CD4-positive, alpha-beta T cell treated with Interleukin-17A for 4 hours (primary cell): ENCODE measurements at regions not wholly inside any gene's neighbourhood (a gene's known extent, or its start where the extent isn't known, plus 50 kb on each side); places are given as distances from the start of the nearest gene placed in this dataset.
A peak's percentile ranks its signal among the peaks of the same experiment; 100 is the strongest.

Source experiments
- DNase-seq: peaks from one replicate; pipeline ENCODE4 v3.0.0-alpha.2; 2020; ENCODE audit warnings: mixed read lengths

GRCh38 chr20:24332956-24333355, 136.5 kb upstream of the SYNDIG1 start:
- DNase-seq: no peak

- DNase-seq: no peak
Measured at GRCh38 chr20:24331939-24332338, 137.5 kb upstream of the SYNDIG1 start.

GRCh38 chr20:24328901-24329300, 140.5 kb upstream of the SYNDIG1 start:
- no peak for DNase-seq

DNA sequence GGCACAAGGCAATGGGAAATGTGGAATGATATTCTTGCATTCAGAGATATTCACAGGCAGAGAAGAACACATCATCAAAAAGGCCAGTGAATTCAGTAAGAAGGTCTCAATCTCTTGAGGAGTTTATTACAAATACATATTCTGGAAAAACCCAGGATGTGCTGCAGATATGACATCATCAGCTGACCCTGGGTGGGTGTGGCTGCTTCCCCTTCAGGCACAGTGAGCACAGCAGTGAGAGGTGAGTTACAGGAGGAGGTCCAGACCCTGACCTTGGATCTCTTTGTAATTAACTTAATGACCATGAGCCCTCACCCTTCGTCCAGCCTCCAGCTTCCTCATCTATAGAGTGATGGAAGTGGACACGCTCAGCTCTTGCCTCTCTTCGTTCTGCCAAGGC, 147.5 kb upstream of the SYNDIG1 start:
- no peak for DNase-seq

- DNase-seq: peak; percentile 13
Measured at GRCh38 chr20:24318569-24319352, 150.7 kb upstream of the SYNDIG1 start.

- no peak for DNase-seq
Measured at GRCh38 chr20:24317224-24317623, 152.2 kb upstream of the SYNDIG1 start.

GRCh38 chr20:24316731-24317130, 152.7 kb upstream of the SYNDIG1 start:
- no peak for DNase-seq

DNA sequence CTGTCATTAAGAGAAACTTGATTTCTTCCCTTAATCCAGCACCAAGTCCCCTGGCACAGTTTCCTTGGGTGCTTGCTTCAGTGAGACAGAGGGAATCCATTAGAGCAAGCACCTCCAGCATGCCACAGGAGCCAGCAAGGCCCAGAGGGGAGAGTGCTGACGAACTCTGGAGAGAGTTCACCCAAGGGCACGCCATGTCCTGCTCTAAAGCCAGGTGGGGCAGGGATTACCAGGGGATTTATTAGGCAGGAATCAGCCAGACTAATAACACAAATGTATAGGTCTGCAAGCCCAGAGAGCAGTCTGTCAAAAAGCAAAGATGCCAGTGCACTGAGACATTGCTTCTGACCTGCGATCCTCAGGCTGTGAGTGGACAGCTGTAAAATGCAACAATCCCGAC, 155.4 kb upstream of the SYNDIG1 start:
- no peak for DNase-seq

DNA sequence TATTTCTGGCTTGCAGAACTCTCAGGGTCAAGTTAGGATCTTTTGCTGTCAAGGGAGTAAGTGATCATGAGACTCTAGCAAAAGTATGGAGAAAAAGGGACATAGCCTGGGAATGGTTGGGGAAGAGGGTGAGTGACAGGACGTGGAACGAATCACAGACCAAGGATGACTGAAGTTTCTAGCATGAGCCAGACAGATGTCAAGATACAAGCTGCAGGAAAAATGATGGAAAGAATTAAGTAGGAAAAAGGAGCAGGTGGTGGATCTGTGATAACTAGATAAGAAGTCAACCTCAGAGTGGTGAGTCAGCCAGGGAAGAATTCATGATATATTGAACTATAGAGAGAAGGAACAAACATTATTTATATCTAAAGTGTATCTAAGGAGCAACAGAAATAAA, 159.8 kb upstream of the SYNDIG1 start:
- DNase-seq: no peak

GRCh38 chr20:24305371-24305770, 164.1 kb upstream of the SYNDIG1 start:
- DNase-seq: no peak

- DNase-seq: no peak
Measured at GRCh38 chr20:24304291-24304690, 165.1 kb upstream of the SYNDIG1 start.

- peak; percentile 7 for DNase-seq
Measured at GRCh38 chr20:24303393-24304170, 165.8 kb upstream of the SYNDIG1 start.

DNA sequence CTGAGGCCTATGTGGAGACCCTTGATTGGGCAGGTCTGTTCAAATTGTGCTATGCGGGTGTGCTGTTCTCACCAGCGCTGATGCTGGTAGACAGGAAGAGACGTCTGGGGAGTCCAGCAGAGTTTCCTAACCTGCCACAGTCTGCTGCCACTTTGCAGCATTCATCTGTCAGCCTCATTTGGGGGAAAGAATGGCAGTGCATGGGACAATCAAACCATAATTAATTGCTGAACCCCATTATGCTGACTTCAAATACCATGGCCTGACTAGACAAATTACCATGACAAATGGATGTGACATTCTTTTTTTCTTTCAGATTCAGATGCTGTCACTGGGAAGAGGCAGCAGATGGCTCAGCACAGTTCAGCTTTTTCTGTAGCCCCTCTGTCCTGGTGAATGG, 171.4 kb upstream of the SYNDIG1 start:
- DNase-seq: no peak

GRCh38 chr20:24296477-24297261, 172.8 kb upstream of the SYNDIG1 start:
- DNase-seq: no peak

- DNase-seq: no peak
Measured at GRCh38 chr20:24291014-24291413, 178.4 kb upstream of the SYNDIG1 start.

- peak; percentile 6 for DNase-seq
Measured at GRCh38 chr20:24289737-24290481, 179.5 kb upstream of the SYNDIG1 start.

GRCh38 chr20:24283186-24283585, 186.2 kb upstream of the SYNDIG1 start:
- DNase-seq: no peak

- DNase-seq: no peak
Measured at GRCh38 chr20:24277196-24277595, 192.2 kb upstream of the SYNDIG1 start.

- DNase-seq: no peak
Measured at GRCh38 chr20:24275946-24276705, 193.3 kb upstream of the SYNDIG1 start.

- no peak for DNase-seq
Measured at GRCh38 chr20:24273251-24273650, 196.2 kb upstream of the SYNDIG1 start.

DNA sequence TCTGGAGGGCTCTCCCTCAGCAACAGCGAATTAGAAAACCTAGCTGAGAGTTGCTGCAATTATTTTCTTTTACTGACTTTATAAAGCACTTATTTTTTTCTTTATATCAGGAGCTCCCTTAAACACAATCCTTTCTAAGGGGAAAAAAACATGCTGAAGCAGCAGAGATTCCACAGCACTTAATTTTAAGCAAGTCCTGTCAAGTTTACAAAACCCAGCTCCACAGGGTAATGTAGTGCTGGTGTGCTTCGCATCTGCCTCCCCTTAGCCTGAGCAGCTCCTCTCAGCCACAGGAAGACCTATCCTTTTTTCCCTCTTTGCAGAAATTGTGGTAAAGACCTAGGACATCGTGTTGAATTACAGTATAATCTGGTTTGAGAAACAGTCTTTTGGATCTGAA, 208.1 kb upstream of the SYNDIG1 start:
- DNase-seq: no peak

DNA sequence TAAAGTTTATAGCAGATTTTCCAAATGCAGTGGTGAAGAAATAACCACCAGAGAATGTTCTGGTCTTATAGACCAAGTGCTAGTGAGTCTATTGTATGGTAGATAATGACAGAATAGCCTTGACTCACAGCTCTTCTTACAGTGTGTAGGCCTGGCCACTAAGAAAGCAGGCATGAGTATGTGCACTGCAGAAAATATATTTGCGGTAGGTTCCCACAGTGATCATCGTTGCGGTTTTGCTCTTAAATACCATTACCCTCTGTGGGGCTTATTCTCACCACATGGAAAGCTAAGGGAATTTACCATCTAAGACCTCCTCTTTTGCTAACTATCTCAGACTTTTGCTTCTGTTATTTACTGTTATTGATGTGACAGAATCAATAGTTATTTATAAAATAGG, 212.3 kb upstream of the SYNDIG1 start:
- DNase-seq: no peak
